K562 (cell line): ENCODE measurements at regions not wholly inside any gene's neighbourhood (a gene's known extent, or its start where the extent isn't known, plus 50 kb on each side); places are given as distances from the start of the nearest gene placed in this dataset.

Source experiments
- ATAC-seq: fragments of 200-7000 bp; cut with Tn5 transposase; 3 replicates; pipeline ENCODE4 v1.9.1; 2020; ENCODE audit warnings: moderate library complexity
- BruUV-seq: library from RNA; stranded (reverse); fragments of 400-500 nt; replicated peaks from 2 replicates; lab custom pipeline; 2021; lab: Mats Ljungman, UMichigan
- CTCF ChIA-PET: fragments of 300-600 bp; formaldehyde crosslinking; extraction: SDS; loops from one replicate; lab custom pipeline; 2021; ENCODE audit warnings: low intra/inter-chr PET ratio; lab: Yijun Ruan, JAX
- POLR2A ChIA-PET: fragments of 300-600, 350-650 bp; sonication (Branson Sonifier 250); formaldehyde crosslinking; extraction: SDS; loops from one replicate; lab custom pipeline; 2021; ENCODE audit warnings: antibody characterized with exemption, inconsistent platforms; lab: Yijun Ruan, JAX
- DNase-seq, 4 experiments: peaks; one replicate each; pipeline versions ENCODE4 v3.0.0 to v3.0.0-alpha.2; 2011 to 2018; ENCODE audit warnings: low spot score in 3 of 4, mixed read lengths in 3 of 4; ENCODE audit errors: extremely low read depth in 1 of 4
- FAIRE-seq: peaks from 2 replicates; lab custom pipeline; 2011; peaks lifted over from hg19 to GRCh38; lab: Jason Lieb, UNC
- H2AFZ ChIP-seq: 2 replicates; pipeline ENCODE4 v1.6.0; 2011; ENCODE audit warnings: low read depth, low read length, control low read depth, inconsistent platforms
- H3K27ac ChIP-seq: fragments of 200-600 bp; 3 replicates; pipeline ENCODE4 v1.8.0; 2011; ENCODE audit warnings: low read depth, mild to moderate bottlenecking, control low read depth, inconsistent platforms, low read length, moderate library complexity, mixed read lengths; ENCODE audit errors: extremely low read depth
- H3K27me3 ChIP-seq, 2 experiments: fragments of 300-600 bp in 1 of 2; 2 replicates in 1 of 2; 3 replicates in 1 of 2; pipeline versions ENCODE4 v1.6.0 to v1.8.0; 2011; ENCODE audit warnings: inconsistent platforms in 2 of 2, low read length in 2 of 2, mild to moderate bottlenecking in 1 of 2, mixed read lengths in 1 of 2, moderate library complexity in 1 of 2; ENCODE audit not compliant: control insufficient read depth in 2 of 2, insufficient read depth in 2 of 2
- H3K36me3 ChIP-seq: fragments of 300-600 bp; 3 replicates; pipeline ENCODE4 v1.8.0; 2011; ENCODE audit warnings: mild to moderate bottlenecking, low read length, inconsistent platforms; ENCODE audit not compliant: control insufficient read depth, insufficient read depth
- H3K4me1 ChIP-seq, 2 experiments: fragments of 200-600 bp in 1 of 2; replicated peaks in 1 of 2; 2 replicates in 1 of 2; 3 replicates in 1 of 2; pipeline versions ENCODE4 v1.5.1 to v1.8.0; 2011; ENCODE audit warnings: inconsistent platforms in 2 of 2, low read length in 2 of 2, mild to moderate bottlenecking in 1 of 2, mixed read lengths in 1 of 2, moderate library complexity in 1 of 2; ENCODE audit not compliant: control insufficient read depth in 2 of 2, insufficient read depth in 2 of 2
- H3K4me2 ChIP-seq: 2 replicates; pipeline ENCODE4 v1.6.1; 2011; ENCODE audit warnings: low read length, control low read depth, inconsistent platforms, mixed read lengths; ENCODE audit not compliant: insufficient read depth
- H3K4me3 ChIP-seq: fragments of 200-600 bp; sonication (generic), shearing (Covaris generic); 2 replicates; pipeline ENCODE4 v1.5.1; 2016; ENCODE audit warnings: control low read depth, inconsistent platforms
- H3K79me2 ChIP-seq: fragments of 200-600 bp; 3 replicates; pipeline ENCODE4 v1.8.0; 2011; ENCODE audit warnings: low read length, inconsistent platforms; ENCODE audit not compliant: control insufficient read depth, insufficient read depth
- H3K9ac ChIP-seq, 2 experiments: 2 replicates each; pipeline versions ENCODE4 v1.6.0 to v1.6.1; 2011; ENCODE audit warnings: low read depth in 2 of 2, low read length in 2 of 2, control low read depth in 1 of 2, inconsistent platforms in 1 of 2, mild to moderate bottlenecking in 1 of 2, mixed read lengths in 1 of 2; ENCODE audit not compliant: insufficient read depth in 1 of 2
- H3K9me1 ChIP-seq: one replicate; pipeline ENCODE4 v1.6.0; 2011; ENCODE audit warnings: inconsistent platforms, mild to moderate bottlenecking, low read length, moderate library complexity; ENCODE audit not compliant: control insufficient read depth, insufficient read depth
- H3K9me3 ChIP-seq: replicated peaks from 2 replicates; pipeline ENCODE4 v1.5.1; 2011; ENCODE audit warnings: low read depth, low read length, inconsistent platforms; ENCODE audit not compliant: control insufficient read depth, insufficient read depth
- H4K20me1 ChIP-seq: replicated peaks from 2 replicates; pipeline ENCODE4 v1.6.1; 2011; ENCODE audit warnings: low read length, inconsistent platforms, mixed read lengths; ENCODE audit not compliant: control insufficient read depth, insufficient read depth
- CEBPB ChIP-seq: fragments of 450-650 bp; IDR thresholded peaks from 2 replicates; pipeline ENCODE4 v1.6.1; 2016; ENCODE audit warnings: missing genetic modification characterization, missing compliant biosample characterization
- CEBPG ChIP-seq, 3 experiments: fragments of 200-800 bp in 1 of 3; sonication (Bioruptor generic) in 1 of 3; sonication (generic) in 1 of 3; formaldehyde crosslinking in 1 of 3; IDR thresholded peaks in 2 of 3; conservative IDR thresholded peaks in 1 of 3; 2 replicates each; pipeline versions ENCODE4 v1.6.1 to v1.8.0; 2016 to 2022; ENCODE audit warnings: missing compliant biosample characterization in 2 of 3, missing genetic modification characterization in 2 of 3, mild to moderate bottlenecking in 1 of 3, missing genetic modification reagents in 1 of 3
- IRF9 ChIP-seq: fragments of 450-650 bp; IDR thresholded peaks from 2 replicates; pipeline ENCODE4 v1.6.1; 2016; ENCODE audit warnings: missing biosample characterization, missing genetic modification characterization
- KLF6 ChIP-seq: fragments of 250-450 bp; sonication (Bioruptor Pico); IDR thresholded peaks from 2 replicates; pipeline ENCODE4 v1.4.0; 2020; ENCODE audit warnings: mild to moderate bottlenecking, moderate library complexity, borderline replicate concordance
- WGBS: fragments of 100-300 bp; shearing (Covaris generic); methylation state at CpG from one replicate; pipeline ENCODE4 v1.1.6; 2016; ENCODE audit warnings: low coverage, mixed read lengths; ENCODE audit not compliant: insufficient coverage; ENCODE audit errors: missing lambda C conversion rate; 5-methylcytosine and 5-hydroxymethylcytosine counted together
- in situ Hi-C: fragments of 300-500 bp; cut with MboI; formaldehyde crosslinking; loops from 4 replicates; pipeline ENCODE4 v1.15.0; 2018; ENCODE audit warnings: inconsistent platforms, mixed read lengths
- intact Hi-C: fragments of 100-400 bp; cut with micrococcal nuclease; formaldehyde crosslinking; loops from 2 replicates; pipeline ENCODE4 v1.14.2; 2022

- no peak overlapping the region for H3K4me3 ChIP-seq
- no peak overlapping the region for H3K4me2 ChIP-seq
- ATAC-seq (no peak), DNase-seq (no peak), FAIRE-seq (no peak)
- no peaks in the 10 kb centered on the region for H3K36me3 ChIP-seq
- no peaks in the 10 kb centered on the region for H3K79me2 ChIP-seq
- H2AFZ ChIP-seq, result no peak overlapping the region
- H3K4me1 ChIP-seq, result no peaks in the 10 kb centered on the region
- intact Hi-C loops, result no loop called here
- 1% methylated on average over 5 of the region's 5 CpGs for WGBS
- ChIA-PET POLR2A (no interaction called here), CTCF (no interaction called here)
- no TSS peak for BruUV-seq
- H3K27ac ChIP-seq, result no peak overlapping the region
- no peak overlapping the region for H3K9ac ChIP-seq
- H4K20me1 ChIP-seq, result no peaks in the 10 kb centered on the region
- H3K27me3 ChIP-seq, result no peaks in the 10 kb centered on the region
- H3K9me1 ChIP-seq, result no peaks in the 10 kb centered on the region
- no peaks in the 10 kb centered on the region for H3K9me3 ChIP-seq
- in situ Hi-C loops, result no loop called here
- no peak for TF ChIP-seq KLF6 (CRISPR knock-in tag)
- TF ChIP-seq CEBPB, result peak; percentile 96
- no peak; the same call in 1 of the 2 replicates for TF ChIP-seq CEBPG (CRISPR knock-in tag; IDR thresholded peaks at IDR 0.05)
- TF ChIP-seq CEBPG (tag; conservative IDR thresholded peaks at IDR 0.05 in 1 of 2, IDR thresholded peaks at IDR 0.05 in 1 of 2), result peak; percentile 59 to 97
- 0 out of 2 replicates have a peak, but pooled peaks have one; percentile 52 for TF ChIP-seq IRF9 (tag)
Measured at GRCh38 chr5:8176101-8176693, 307.2 kb downstream of the MTRR start.
